ENCODE measurements at regions not wholly inside any gene's neighbourhood (a gene's known extent, or its start where the extent isn't known, plus 50 kb on each side); places are given as distances from the start of the nearest gene placed in this dataset.

DNA sequence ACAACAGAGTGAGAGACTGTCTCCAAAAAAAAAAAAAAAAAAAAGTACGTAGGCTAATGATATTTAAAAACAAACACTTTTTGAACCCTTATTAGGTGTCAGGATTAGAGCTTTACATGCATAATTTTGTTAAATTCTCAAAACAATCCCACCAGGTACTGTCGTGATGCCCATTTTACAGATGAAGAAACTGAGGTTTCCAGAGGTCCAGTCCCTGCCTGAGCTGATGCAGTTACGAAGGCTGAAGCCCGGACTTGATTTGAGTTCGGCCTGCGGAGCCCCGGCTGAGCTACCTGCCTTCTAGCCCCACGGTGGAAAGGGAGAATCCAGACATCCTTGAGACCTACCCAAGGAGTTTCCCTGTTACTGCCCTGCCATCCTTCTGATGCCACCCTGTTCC lies 137.5 kb upstream of the EEF2KMT start:
- Histone ChIP-seq H3K27ac (no peak overlapping the region), H3K27me3 (no peaks in the 10 kb centered on the region), H3K4me1 (peaks cover 0 to 4% of the 10 kb centered on the region in 2 donors), H3K9me3 (no peaks in the 10 kb centered on the region), H3K4me3 (no peak overlapping the region), H3K36me3 (no peaks in the 10 kb centered on the region)
- TF ChIP-seq, protein P1, sequence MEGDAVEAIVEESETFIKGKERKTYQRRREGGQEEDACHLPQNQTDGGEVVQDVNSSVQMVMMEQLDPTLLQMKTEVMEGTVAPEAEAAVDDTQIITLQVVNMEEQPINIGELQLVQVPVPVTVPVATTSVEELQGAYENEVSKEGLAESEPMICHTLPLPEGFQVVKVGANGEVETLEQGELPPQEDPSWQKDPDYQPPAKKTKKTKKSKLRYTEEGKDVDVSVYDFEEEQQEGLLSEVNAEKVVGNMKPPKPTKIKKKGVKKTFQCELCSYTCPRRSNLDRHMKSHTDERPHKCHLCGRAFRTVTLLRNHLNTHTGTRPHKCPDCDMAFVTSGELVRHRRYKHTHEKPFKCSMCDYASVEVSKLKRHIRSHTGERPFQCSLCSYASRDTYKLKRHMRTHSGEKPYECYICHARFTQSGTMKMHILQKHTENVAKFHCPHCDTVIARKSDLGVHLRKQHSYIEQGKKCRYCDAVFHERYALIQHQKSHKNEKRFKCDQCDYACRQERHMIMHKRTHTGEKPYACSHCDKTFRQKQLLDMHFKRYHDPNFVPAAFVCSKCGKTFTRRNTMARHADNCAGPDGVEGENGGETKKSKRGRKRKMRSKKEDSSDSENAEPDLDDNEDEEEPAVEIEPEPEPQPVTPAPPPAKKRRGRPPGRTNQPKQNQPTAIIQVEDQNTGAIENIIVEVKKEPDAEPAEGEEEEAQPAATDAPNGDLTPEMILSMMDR (IDR thresholded peaks at IDR 0.05): no peak
- no peak for DNase-seq (ENCODE audit: low spot score)

DNA sequence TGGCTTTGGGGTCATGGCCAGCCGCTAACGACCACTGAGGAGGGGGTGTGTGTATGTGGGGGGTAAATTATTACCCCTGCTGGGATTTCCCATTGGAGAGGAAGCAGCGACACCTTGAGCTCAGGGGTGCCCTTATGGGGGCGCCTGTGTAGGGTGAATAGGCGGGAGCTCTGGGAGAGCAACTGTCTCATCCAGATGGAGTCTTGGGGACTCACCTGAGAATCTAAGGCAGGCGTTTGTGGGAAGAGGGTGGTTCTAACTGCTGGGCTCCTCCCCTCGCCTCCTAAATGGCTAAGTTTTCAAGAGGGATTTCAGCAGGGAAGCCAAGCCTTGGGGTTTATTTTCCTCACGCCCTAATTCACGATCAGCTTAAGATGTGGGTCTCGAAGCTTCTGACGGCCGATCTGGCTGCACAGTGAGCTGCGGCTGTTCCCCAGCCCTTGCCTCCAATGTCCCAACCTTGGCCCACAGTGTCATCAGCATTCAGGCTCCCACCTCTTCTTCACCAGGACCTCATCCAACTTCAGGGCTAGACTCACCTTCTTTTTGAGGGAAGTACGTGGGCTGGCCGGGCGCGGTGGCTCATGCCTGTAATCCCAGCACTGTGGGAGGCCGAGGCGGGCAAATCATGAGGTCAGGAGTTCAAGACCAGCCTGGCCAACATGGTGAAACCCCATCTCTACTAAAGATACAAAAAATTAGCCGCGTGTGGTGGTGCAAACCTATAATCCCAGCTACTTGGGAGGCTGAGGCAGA lies 136.9 kb upstream of the EEF2KMT start:
- no peaks in the 10 kb centered on the region for H3K27me3 ChIP-seq
- TF ChIP-seq, protein P1 (IDR thresholded peaks at IDR 0.05): no peak

DNA sequence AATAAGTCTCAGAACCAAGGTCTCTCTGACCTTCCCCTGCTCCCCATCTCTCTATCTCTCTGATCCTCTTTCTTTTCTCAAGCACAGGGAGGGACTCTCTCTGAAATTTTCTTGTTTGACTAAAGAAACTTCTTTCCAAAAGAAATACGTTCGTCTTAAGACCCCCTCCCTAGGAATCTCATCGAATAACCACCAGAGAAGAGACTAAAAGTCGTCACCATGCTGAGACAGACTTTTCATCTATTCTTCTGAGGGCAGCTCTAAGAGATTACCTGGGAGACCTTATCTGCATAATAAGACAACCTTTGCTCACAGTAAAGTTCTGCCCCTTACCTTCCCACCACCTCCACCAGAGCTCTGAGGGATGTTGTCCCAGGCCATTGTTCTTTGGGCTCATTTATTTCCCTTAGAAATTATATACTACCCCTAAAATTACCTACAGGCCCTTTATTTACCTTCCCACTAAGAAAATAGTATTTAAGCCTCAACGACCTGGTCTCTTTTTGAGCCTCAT lies 133.7 kb upstream of the EEF2KMT start:
- no peaks in the 10 kb centered on the region for H3K36me3 ChIP-seq
- TF ChIP-seq, protein P1 (IDR thresholded peaks at IDR 0.05): no peak

More for the DNA sequence above, 136.9 kb upstream of the EEF2KMT start:
- no peak overlapping the region for H3K4me3 ChIP-seq
- H3K4me1 ChIP-seq: no peaks in the 10 kb centered on the region
- no peaks in the 10 kb centered on the region for H3K9me3 ChIP-seq
- H3K27ac ChIP-seq: no peak overlapping the region
- no peak for DNase-seq (ENCODE audit: low spot score)
- no peaks in the 10 kb centered on the region for H3K36me3 ChIP-seq

DNA sequence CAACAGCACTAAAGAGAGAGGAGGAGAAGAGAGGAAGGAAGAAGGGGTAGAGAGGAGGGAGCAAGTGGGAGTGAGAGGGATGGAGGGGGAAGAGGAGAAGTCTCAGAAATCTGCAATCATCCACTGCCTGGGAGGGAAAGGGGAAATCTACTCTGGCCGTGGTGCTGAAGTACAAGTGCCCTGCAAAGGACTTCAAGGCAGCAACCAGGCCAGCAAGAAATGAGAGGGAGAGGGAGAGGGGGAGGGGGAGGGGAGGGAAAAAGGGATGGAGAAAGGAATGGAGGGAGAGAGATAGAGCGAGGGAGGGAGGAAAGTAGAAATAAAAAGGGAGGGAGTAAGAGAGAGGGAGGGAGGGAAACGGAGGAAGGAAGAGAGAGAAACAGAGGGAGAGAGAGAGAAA lies 130.8 kb upstream of the EEF2KMT start:
- no peaks in the 10 kb centered on the region for H3K27me3 ChIP-seq
- no peak for DNase-seq (ENCODE audit: low spot score)
- H3K27ac ChIP-seq: no peak overlapping the region
- H3K9me3 ChIP-seq: no peaks in the 10 kb centered on the region
- H3K4me1 ChIP-seq: no peaks in the 10 kb centered on the region
- no peaks in the 10 kb centered on the region for H3K36me3 ChIP-seq
- TF ChIP-seq, protein P1 (IDR thresholded peaks at IDR 0.05): no peak
- no peak overlapping the region for H3K4me3 ChIP-seq

More for the DNA sequence above, 133.7 kb upstream of the EEF2KMT start:
- no peak overlapping the region for H3K27ac ChIP-seq
- H3K9me3 ChIP-seq: no peaks in the 10 kb centered on the region
- no peak overlapping the region for H3K4me3 ChIP-seq
- H3K4me1 ChIP-seq: no peaks in the 10 kb centered on the region
- H3K27me3 ChIP-seq: no peaks in the 10 kb centered on the region
- no peak for DNase-seq (ENCODE audit: low spot score)

DNA sequence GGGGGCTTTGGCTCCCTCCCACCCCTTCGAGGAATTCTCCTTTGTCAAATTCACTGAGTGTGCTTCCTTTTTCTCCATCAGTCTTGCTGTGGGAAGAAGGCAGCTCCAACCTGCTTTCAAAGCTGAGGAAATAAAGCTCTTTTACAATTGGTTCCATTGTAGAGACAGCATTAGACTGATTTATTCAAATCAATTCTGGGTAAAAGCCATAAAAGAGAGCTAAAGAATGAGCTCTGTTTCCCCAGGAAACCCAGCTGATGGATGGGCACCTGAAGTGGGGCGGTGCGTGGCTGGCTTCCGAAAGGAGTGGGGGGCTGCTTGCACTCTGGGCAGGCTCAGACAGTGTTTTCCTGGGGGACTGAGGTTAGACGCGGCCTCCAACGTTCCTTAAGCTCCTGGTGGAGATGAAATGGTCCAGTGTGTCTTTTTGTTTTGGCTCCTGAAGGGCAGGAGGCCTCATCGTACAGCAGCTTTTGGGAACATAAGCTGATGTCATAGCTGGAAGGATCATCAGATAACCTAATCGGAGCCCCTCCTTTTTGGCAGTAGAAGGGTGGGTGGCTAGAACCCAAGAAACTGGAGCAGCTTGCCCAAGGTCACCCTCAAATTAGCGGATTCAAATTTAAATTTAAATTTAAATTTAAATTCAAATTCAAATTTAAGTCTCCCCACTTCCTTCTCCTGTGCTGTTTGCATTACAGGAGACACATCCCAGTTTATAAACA lies 128.5 kb upstream of the EEF2KMT start:
- Histone ChIP-seq H3K9me3 (no peaks in the 10 kb centered on the region), H3K36me3 (no peaks in the 10 kb centered on the region), H3K27me3 (no peaks in the 10 kb centered on the region), H3K4me1 (no peaks in the 10 kb centered on the region), H3K27ac (no peak overlapping the region), H3K4me3 (no peak overlapping the region)
- TF ChIP-seq, protein P1 (IDR thresholded peaks at IDR 0.05): no peak
- DNase-seq (ENCODE audit: low spot score): no peak

Measured in right atrium auricular region (tissue), 2 donors.